ENCODE measurements at regions not wholly inside any gene's neighbourhood (a gene's known extent, or its start where the extent isn't known, plus 50 kb on each side); places are given as distances from the start of the nearest gene placed in this dataset.
A peak's percentile ranks its signal among the peaks of the same experiment; 100 is the strongest.

- no peak overlapping the region for H3K4me3 ChIP-seq (ENCODE audit: low read depth, low read length)
- no peak for TF ChIP-seq CTCF (IDR thresholded peaks at IDR 0.05; ENCODE audit: insufficient read depth, low read depth, low read length)
- peak; percentile 57 for DNase-seq (ENCODE audit: low read depth)
Measured at GRCh38 chr10:28983799-28984198, 305.1 kb upstream of the LYZL1 start.

- no peak overlapping the region for H3K4me3 ChIP-seq (ENCODE audit: low read depth, low read length)
- TF ChIP-seq CTCF (IDR thresholded peaks at IDR 0.05; ENCODE audit: insufficient read depth, low read depth, low read length): no peak
- DNase-seq (ENCODE audit: low read depth): peak; percentile 85
Measured at GRCh38 chr10:28984431-28984830, 304.4 kb upstream of the LYZL1 start.

- H3K4me3 ChIP-seq (ENCODE audit: low read depth, low read length): no peak overlapping the region
- no peak for TF ChIP-seq CTCF (IDR thresholded peaks at IDR 0.05; ENCODE audit: insufficient read depth, low read depth, low read length)
Measured at GRCh38 chr10:28985137-28985885, 303.6 kb upstream of the LYZL1 start.

GRCh38 chr10:28986117-28986792 lies 302.6 kb upstream of the LYZL1 start:
- no peak for TF ChIP-seq CTCF (IDR thresholded peaks at IDR 0.05; ENCODE audit: insufficient read depth, low read depth, low read length)
- DNase-seq (ENCODE audit: low read depth): no peak
- no peak overlapping the region for H3K4me3 ChIP-seq (ENCODE audit: low read depth, low read length)

More at GRCh38 chr10:28985137-28985885, 303.6 kb upstream of the LYZL1 start:
- no peak for DNase-seq (ENCODE audit: low read depth)

- no peak overlapping the region for H3K4me3 ChIP-seq (ENCODE audit: low read depth, low read length)
Measured at GRCh38 chr10:28986856-28987255, 302.0 kb upstream of the LYZL1 start.

More at GRCh38 chr10:28986856-28987255, 302.0 kb upstream of the LYZL1 start:
- DNase-seq (ENCODE audit: low read depth): no peak
- TF ChIP-seq CTCF (IDR thresholded peaks at IDR 0.05; ENCODE audit: insufficient read depth, low read depth, low read length): no peak
